Thyroid gland (tissue), 4 donors: ENCODE measurements at regions not wholly inside any gene's neighbourhood (a gene's known extent, or its start where the extent isn't known, plus 50 kb on each side); places are given as distances from the start of the nearest gene placed in this dataset. TPM values are rescaled to one million over a fixed set of nuclear protein-coding genes. Genes with fewer than 3 reads are reported as not detected.
A peak's percentile ranks its signal among the peaks of the same experiment; 100 is the strongest.

Experiments
- DNase-seq, 2 donors: peaks; one replicate each; pipeline ENCODE4 v3.0.0-alpha.2; 2019
- H3K27ac ChIP-seq, 3 donors: fragments of 200-600 bp; sonication (generic); 1 replicate in 2 of 3; 2 replicates in 1 of 3; pipeline ENCODE4 v1.5.1; 2016 to 2019; ENCODE audit warnings: mild to moderate bottlenecking in 1 of 3, moderate library complexity in 1 of 3
- H3K27me3 ChIP-seq: fragments of 200-600 bp; sonication (generic); one replicate; pipeline ENCODE4 v1.5.1; 2019
- H3K36me3 ChIP-seq, 2 donors: fragments of 200-600 bp; sonication (generic); one replicate each; pipeline ENCODE4 v1.5.1; 2016 to 2019
- H3K4me1 ChIP-seq, 2 donors: fragments of 200-600 bp; sonication (generic); one replicate each; pipeline ENCODE4 v1.5.1; 2017 to 2019
- H3K4me3 ChIP-seq, 3 donors: fragments of 200-600 bp; sonication (generic); replicated peaks in 1 of 3; 1 replicate in 2 of 3; 2 replicates in 1 of 3; pipeline ENCODE4 v1.5.1; 2016; ENCODE audit warnings: mild to moderate bottlenecking in 1 of 3
- H3K9me3 ChIP-seq: fragments of 200-600 bp; sonication (generic); one replicate; pipeline ENCODE4 v1.5.1; 2017
- POLR2A ChIP-seq, 2 donors: fragments of 450-650 bp; IDR thresholded peaks; one replicate each; pipeline ENCODE4 v1.6.1; 2017; ENCODE audit warnings: antibody characterized with exemption in 2 of 2, mild to moderate bottlenecking in 2 of 2, moderate library complexity in 1 of 2
- WGBS, 2 donors: methylation state at CpG; one replicate each; pipeline ENCODE4 v1.1.5; 2017; 5-methylcytosine and 5-hydroxymethylcytosine counted together
- intact Hi-C: fragments of 100-400 bp; cut with DNase I; formaldehyde crosslinking; loops from one replicate; pipeline ENCODE4 v1.15.1; 2023
- small RNA-seq: library from RNA; depleted of rRNA; stranded (forward); fragments of <200 nt; gene quantifications from one replicate; pipeline ENCODE3, GENCODE V24; 2016
- TF ChIP-seq, protein P1 (sequence below), 6 experiments: fragments of 200-600 bp in 3 of 6; fragments of 450-650 bp in 3 of 6; sonication (generic) in 3 of 6; IDR thresholded peaks; one replicate each; pipeline ENCODE4 v1.5.1; 2016 to 2019; ENCODE audit warnings: antibody characterized with exemption in 6 of 6, mild to moderate bottlenecking in 2 of 6, inconsistent platforms in 1 of 6, moderate library complexity in 1 of 6

- TF ChIP-seq POLR2A (IDR thresholded peaks at IDR 0.05) = no peak
- TF ChIP-seq, protein P1, sequence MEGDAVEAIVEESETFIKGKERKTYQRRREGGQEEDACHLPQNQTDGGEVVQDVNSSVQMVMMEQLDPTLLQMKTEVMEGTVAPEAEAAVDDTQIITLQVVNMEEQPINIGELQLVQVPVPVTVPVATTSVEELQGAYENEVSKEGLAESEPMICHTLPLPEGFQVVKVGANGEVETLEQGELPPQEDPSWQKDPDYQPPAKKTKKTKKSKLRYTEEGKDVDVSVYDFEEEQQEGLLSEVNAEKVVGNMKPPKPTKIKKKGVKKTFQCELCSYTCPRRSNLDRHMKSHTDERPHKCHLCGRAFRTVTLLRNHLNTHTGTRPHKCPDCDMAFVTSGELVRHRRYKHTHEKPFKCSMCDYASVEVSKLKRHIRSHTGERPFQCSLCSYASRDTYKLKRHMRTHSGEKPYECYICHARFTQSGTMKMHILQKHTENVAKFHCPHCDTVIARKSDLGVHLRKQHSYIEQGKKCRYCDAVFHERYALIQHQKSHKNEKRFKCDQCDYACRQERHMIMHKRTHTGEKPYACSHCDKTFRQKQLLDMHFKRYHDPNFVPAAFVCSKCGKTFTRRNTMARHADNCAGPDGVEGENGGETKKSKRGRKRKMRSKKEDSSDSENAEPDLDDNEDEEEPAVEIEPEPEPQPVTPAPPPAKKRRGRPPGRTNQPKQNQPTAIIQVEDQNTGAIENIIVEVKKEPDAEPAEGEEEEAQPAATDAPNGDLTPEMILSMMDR (IDR thresholded peaks at IDR 0.05) = no peak
- 27 to 71% methylated on average over 4 to 34 of the region's 68 CpGs for WGBS, 2 donors
- Histone ChIP-seq H3K9me3 (no peaks in the 10 kb centered on the region), H3K4me1 (peaks cover 0 to 26% of the 10 kb centered on the region in 2 donors), H3K4me3 (peak overlapping the region; percentile 58 to 72 (median 67)), H3K36me3 (no peaks in the 10 kb centered on the region), H3K27ac (peak overlapping the region; percentile 88 to 97 (median 95)), H3K27me3 (no peaks in the 10 kb centered on the region)
- intact Hi-C loops = loop anchor here (10.0 kb wide), 1 partner anchor 54 kb away; the partner anchor contains the start of gene RREB1
- DNase-seq = peak; percentile 54 to 64
Measured at GRCh38 chr6:7050872-7051779, 56.6 kb upstream of the RREB1 start.

- H3K9me3 ChIP-seq = no peaks in the 10 kb centered on the region
- 0 to 1% methylated on average over 12 to 21 of the region's 59 CpGs for WGBS, 2 donors
- peak overlapping the region; percentile 88 to 97 (median 95) for H3K27ac ChIP-seq
- peak overlapping the region; percentile 58 to 72 (median 67) for H3K4me3 ChIP-seq
- intact Hi-C loops = loop anchor here (10.0 kb wide), 1 partner anchor 53 kb away; the partner anchor contains the start of gene RREB1
- H3K36me3 ChIP-seq = no peaks in the 10 kb centered on the region
- no peaks in the 10 kb centered on the region for H3K27me3 ChIP-seq
- TF ChIP-seq, protein P1 (IDR thresholded peaks at IDR 0.05) = no peak
- TF ChIP-seq POLR2A (IDR thresholded peaks at IDR 0.05) = peak in 1 of 2 donors; percentile 65
- H3K4me1 ChIP-seq = peaks cover 0 to 26% of the 10 kb centered on the region in 2 donors
- peak; percentile 74 to 78 for DNase-seq
Measured at GRCh38 chr6:7051780-7052442, 55.9 kb upstream of the RREB1 start.

GRCh38 chr6:7052443-7053011 lies 55.2 kb upstream of the RREB1 start:
- Histone ChIP-seq H3K27ac (peak overlapping the region; percentile 88 to 97 (median 95)), H3K36me3 (no peaks in the 10 kb centered on the region), H3K4me3 (peak overlapping the region in 2 of 3 donors; percentile 31 to 67), H3K4me1 (peaks cover 0 to 26% of the 10 kb centered on the region in 2 donors), H3K9me3 (no peaks in the 10 kb centered on the region), H3K27me3 (no peaks in the 10 kb centered on the region)
- TF ChIP-seq POLR2A (IDR thresholded peaks at IDR 0.05) = peak in 1 of 2 donors; percentile 52
- TF ChIP-seq, protein P1 (IDR thresholded peaks at IDR 0.05) = peak in 1 of 6 experiments; percentile 12
- WGBS, 2 donors = 5 to 8% methylated on average over 16 to 31 of the region's 31 CpGs
- intact Hi-C loops = loop anchor here (10.0 kb wide), 1 partner anchor 52 kb away; the partner anchor contains the start of gene RREB1
- DNase-seq = peak; percentile 75 to 83

DNA sequence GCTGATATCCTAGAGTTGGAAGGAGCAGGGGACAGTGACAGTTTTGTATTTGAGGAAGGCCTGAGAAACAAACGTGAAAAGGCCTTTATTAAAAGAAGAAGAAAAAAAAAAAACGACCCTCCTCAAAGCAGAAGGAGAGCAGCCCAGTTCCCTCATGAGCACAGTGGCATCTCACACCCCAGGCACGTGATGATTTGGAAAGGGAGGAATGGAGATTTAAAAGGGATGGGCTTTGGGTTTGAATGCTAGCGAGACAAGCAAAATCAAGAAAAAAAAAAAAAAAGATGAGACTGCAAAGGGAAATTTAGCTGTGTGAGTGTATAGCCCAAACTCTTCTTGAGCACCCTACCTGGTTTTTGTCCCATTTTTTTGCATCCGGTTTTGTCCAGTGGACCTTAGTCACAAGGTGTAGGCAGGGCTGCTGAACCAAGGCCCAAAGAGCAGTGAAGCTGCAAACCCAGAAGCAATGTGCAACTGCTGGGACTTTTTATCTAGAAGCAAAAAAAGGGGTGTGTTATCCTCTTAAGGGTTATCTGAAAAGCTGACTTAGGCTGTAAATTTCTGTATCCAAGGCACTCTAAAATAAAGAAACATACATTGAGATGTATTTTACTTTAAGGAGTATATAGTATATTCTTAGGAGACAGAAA lies 54.5 kb upstream of the RREB1 start:
- no peak overlapping the region for H3K4me3 ChIP-seq
- 44 to 50% methylated on average over 5 of the region's 5 CpGs for WGBS, 2 donors
- intact Hi-C loops = loop anchor here (10.0 kb wide), 1 partner anchor 52 kb away; the partner anchor contains the start of gene RREB1

More for the DNA sequence above, 54.5 kb upstream of the RREB1 start:
- Histone ChIP-seq H3K9me3 (no peaks in the 10 kb centered on the region), H3K27me3 (no peaks in the 10 kb centered on the region), H3K36me3 (no peaks in the 10 kb centered on the region), H3K27ac (peak overlapping the region; percentile 88 to 97 (median 95)), H3K4me1 (peaks cover 4 to 30% of the 10 kb centered on the region in 2 donors)
- TF ChIP-seq, protein P1 (IDR thresholded peaks at IDR 0.05) = peak in 1 of 6 experiments; percentile 4
- peak in 1 of 2 donors; percentile 30 for TF ChIP-seq POLR2A (IDR thresholded peaks at IDR 0.05)
- peak; percentile 78 to 81 for DNase-seq

Small RNAs in the stretch of these regions (small RNA-seq; reads per million reads assigned to genes)
- not detected for gene RN7SL554P
